ENCODE measurements at regions not wholly inside any gene's neighbourhood (a gene's known extent, or its start where the extent isn't known, plus 50 kb on each side); places are given as distances from the start of the nearest gene placed in this dataset.
"Not testable (repeated sequence)": the region's sequence is repeated elsewhere in the genome, so short reads cannot be mapped to it uniquely, and the experiment has no call there.

GRCh38 chr1:91095321-91095720 lies 73.5 kb upstream of the ZNF644 start:
- not testable (repeated sequence) for DNase-seq (ENCODE audit: low read depth)

- no peak for DNase-seq (ENCODE audit: low read depth)
These were observed 70.7 kb upstream of the ZNF644 start for GRCh38 chr1:91092503-91092902.

DNA sequence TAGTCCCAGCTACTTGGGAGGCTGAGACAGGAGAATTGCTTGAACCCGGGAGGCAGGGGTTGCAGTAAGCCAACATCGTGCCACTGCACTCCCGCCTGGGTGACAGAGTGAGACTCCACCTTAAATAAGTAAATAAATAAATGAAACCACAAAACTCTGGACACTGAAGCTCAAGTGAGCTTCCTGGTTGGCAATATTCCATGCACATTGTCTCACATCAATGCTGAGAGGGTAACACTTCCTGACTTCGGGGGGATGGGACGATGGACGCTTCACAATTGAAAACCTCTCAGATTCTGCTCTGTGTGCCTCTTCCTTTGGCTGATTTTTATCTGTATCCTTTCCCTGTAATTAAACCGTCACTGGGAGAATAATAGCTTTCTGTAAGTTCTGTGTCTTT lies 70.0 kb upstream of the ZNF644 start:
- DNase-seq (ENCODE audit: low read depth) = no peak

- no peak for DNase-seq (ENCODE audit: low read depth)
These were observed 58.8 kb upstream of the ZNF644 start for GRCh38 chr1:91080650-91081049.

GRCh38 chr1:91078859-91079258 lies 57.0 kb upstream of the ZNF644 start:
- no peak for DNase-seq (ENCODE audit: low read depth)

GRCh38 chr1:91076834-91077233 lies 55.0 kb upstream of the ZNF644 start:
- DNase-seq (ENCODE audit: low read depth) = no peak

DNA sequence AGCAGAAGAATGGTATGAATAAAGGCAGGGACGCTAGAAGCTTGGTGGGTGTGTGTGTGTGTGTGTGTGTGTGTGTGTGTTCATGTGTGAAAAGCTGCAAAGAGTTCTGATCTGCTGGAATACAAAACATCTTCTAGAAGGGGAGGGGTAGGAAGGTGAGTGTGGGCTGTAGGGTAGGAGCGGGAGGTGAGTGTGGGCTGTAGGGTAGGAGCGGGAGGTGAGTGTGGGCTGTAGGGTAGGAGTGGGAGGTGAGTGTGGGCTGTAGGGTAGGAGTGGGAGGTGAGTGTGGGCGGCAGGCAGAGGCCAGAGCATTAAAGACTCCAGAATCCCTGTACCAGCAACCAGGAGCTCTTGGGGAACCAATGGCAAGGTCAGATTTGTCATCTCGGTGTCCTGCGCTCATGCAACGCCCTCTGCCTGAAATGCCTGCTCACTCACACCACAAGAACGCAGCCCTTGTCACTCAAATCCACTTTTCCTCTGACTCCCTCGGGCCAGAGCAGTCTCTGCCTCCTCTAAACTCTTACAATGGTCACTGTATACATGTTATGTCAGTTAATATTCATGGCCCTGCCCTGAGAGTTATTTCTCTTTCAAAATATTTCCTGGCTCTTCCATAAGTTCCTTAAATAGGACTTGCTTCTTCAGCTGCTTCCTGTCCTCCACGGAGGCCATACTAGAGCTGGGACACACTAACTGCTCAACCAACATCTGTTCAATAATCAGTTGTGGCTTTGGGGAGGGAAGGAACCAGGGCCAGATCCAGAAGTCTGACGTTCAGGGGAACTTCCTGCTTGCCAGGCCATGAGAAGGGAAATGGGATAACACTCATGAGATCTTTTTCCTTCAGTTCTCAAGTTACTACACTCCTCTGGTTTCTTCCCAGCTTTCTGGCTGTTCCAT lies 53.6 kb upstream of the ZNF644 start:
- DNase-seq (ENCODE audit: low read depth) = no peak

- DNase-seq (ENCODE audit: low read depth) = no peak
These were observed 51.5 kb upstream of the ZNF644 start for GRCh38 chr1:91073299-91073698.

DNA sequence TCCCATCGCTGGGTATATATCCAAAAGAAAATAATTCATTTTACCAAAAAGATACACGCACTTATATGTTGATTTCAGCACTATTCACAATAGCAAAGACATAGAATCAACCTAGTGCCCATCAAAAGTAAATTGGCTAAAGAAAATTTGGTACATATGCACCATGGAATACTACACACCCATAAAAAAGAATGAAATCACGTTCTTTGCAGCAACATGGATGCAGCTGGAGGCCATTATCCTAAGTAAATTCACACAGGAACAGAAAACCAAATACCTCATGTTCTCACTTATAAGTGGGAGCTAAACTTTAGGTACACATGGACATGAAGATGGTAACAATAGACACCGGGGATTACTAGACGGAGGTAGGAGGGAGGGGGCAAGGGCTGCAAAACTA lies 50.0 kb upstream of the ZNF644 start:
- no peak for DNase-seq (ENCODE audit: low read depth)
